Sigmoid colon (tissue), 4 donors: ENCODE measurements at regions not wholly inside any gene's neighbourhood (a gene's known extent, or its start where the extent isn't known, plus 50 kb on each side); places are given as distances from the start of the nearest gene placed in this dataset.

Experiments
- EP300 ChIP-seq, 4 donors: sonication (generic); formaldehyde crosslinking; IDR thresholded peaks; one replicate each; pipeline ENCODE4 v1.6.1; 2017; ENCODE audit warnings: antibody characterized with exemption in 4 of 4
- POLR2A ChIP-seq, 2 donors: fragments of 450-650 bp; IDR thresholded peaks; one replicate each; pipeline ENCODE4 v1.6.1; 2016; ENCODE audit warnings: antibody characterized with exemption in 2 of 2, mild to moderate bottlenecking in 2 of 2, moderate library complexity in 2 of 2
- POLR2AphosphoS5 ChIP-seq, 4 donors: sonication (generic); formaldehyde crosslinking; IDR thresholded peaks; one replicate each; pipeline ENCODE4 v1.6.1; 2017; ENCODE audit warnings: antibody characterized with exemption in 4 of 4
- TF ChIP-seq, protein P1 (sequence below), 4 experiments: fragments of 450-650 bp in 3 of 4; fragments of 200-600 bp in 1 of 4; IDR thresholded peaks; one replicate each; pipeline ENCODE4 v1.5.1; 2016 to 2019; ENCODE audit warnings: antibody characterized with exemption in 4 of 4, mild to moderate bottlenecking in 3 of 4, moderate library complexity in 2 of 4

DNA sequence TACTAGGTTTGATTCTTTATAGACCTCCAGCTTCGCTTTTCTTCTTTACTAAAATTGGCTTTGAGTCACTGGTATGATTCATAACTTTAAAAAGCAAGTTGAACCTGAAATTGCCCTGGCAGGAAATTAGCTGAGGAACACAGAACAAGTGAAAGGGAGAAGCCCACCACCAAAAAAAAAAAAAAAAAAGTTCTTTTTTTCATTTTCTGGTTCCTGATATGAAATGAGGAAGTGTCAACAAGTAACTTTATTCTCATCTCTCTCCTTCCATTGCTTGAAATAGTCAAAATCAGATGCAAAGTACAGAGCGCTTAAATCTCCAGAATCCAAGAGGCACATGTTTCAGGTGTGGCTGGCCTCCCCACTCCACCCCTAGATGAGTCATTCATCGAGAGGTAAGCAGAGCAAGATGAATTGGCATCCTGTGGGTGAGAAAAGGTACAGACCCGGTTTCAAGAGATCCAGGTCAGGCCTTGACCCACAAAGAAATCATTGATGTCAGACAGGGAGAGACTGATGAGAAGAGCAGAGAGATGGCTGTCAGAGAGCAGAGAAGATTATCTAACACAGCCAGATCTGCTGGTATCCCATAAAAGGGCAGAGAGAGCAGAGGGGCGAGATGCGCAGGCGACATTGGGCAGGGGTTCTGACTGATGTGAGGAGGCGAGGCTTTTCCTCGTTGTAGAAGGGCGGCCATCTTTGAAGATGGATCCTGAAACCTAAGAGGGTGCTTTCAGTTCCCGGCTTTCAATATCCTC is 54.8 kb upstream of the MBOAT1 start:
- TF ChIP-seq, protein P1, sequence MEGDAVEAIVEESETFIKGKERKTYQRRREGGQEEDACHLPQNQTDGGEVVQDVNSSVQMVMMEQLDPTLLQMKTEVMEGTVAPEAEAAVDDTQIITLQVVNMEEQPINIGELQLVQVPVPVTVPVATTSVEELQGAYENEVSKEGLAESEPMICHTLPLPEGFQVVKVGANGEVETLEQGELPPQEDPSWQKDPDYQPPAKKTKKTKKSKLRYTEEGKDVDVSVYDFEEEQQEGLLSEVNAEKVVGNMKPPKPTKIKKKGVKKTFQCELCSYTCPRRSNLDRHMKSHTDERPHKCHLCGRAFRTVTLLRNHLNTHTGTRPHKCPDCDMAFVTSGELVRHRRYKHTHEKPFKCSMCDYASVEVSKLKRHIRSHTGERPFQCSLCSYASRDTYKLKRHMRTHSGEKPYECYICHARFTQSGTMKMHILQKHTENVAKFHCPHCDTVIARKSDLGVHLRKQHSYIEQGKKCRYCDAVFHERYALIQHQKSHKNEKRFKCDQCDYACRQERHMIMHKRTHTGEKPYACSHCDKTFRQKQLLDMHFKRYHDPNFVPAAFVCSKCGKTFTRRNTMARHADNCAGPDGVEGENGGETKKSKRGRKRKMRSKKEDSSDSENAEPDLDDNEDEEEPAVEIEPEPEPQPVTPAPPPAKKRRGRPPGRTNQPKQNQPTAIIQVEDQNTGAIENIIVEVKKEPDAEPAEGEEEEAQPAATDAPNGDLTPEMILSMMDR (IDR thresholded peaks at IDR 0.05) = no peak
- TF ChIP-seq POLR2AphosphoS5 (IDR thresholded peaks at IDR 0.05) (no peak), POLR2A (IDR thresholded peaks at IDR 0.05) (no peak), EP300 (IDR thresholded peaks at IDR 0.05) (no peak)
